Caco-2 (cell line): ENCODE measurements at regions not wholly inside any gene's neighbourhood (a gene's known extent, or its start where the extent isn't known, plus 50 kb on each side); places are given as distances from the start of the nearest gene placed in this dataset.

Experiments
- BruUV-seq: library from RNA; stranded (reverse); fragments of 400-500 nt; replicated peaks from 2 replicates; lab custom pipeline; 2021; lab: Mats Ljungman, UMichigan
- CTCF ChIA-PET: fragments of 300-600 bp; sonication (Branson Sonifier 250); formaldehyde crosslinking; loops from one replicate; lab custom pipeline; 2022; ENCODE audit warnings: antibody characterized with exemption; lab: Charles Lee
- POLR2A ChIA-PET: fragments of 300-600 bp; sonication (Branson Sonifier 250); formaldehyde crosslinking; loops from one replicate; lab custom pipeline; 2022; ENCODE audit warnings: antibody characterized with exemption; lab: Charles Lee
- DNase-seq, 2 experiments: peaks; one replicate each; pipeline versions ENCODE4 v3.0.0 to v3.0.0-alpha.2; 2020 to 2022
- H3K27me3 ChIP-seq: replicated peaks from 2 replicates; pipeline ENCODE4 v1.6.0; 2011; ENCODE audit warnings: low read length; ENCODE audit not compliant: control insufficient read depth, insufficient read depth
- H3K36me3 ChIP-seq: 2 replicates; pipeline ENCODE4 v1.5.1; 2011; ENCODE audit warnings: low read length; ENCODE audit not compliant: control insufficient read depth, insufficient read depth
- H3K4me1 ChIP-seq: fragments of 250-450 bp; sonication (Bioruptor Pico); 2 replicates; pipeline ENCODE4 v1.5.1; 2020; ENCODE audit warnings: mild to moderate bottlenecking
- H3K4me3 ChIP-seq: 2 replicates; pipeline ENCODE4 v1.5.1; 2011; ENCODE audit warnings: low read depth, mild to moderate bottlenecking, control low read depth, low read length
- H3K9me3 ChIP-seq: fragments of 250-450 bp; sonication (Bioruptor Pico); 2 replicates; pipeline ENCODE4 v1.5.1; 2020; ENCODE audit warnings: mild to moderate bottlenecking, moderate library complexity
- H3K27ac Mint-ChIP-seq: one replicate; pipeline ENCODE4 v1.8.0; 2022; ENCODE audit warnings: mixed read lengths; ENCODE audit not compliant: unreplicated experiment
- H3K27me3 Mint-ChIP-seq: one replicate; pipeline ENCODE4 v1.8.0; 2022; ENCODE audit warnings: mixed read lengths; ENCODE audit not compliant: insufficient read depth, unreplicated experiment
- H3K36me3 Mint-ChIP-seq: one replicate; pipeline ENCODE4 v1.8.0; 2022; ENCODE audit warnings: mild to moderate bottlenecking, mixed read lengths; ENCODE audit not compliant: insufficient read depth, unreplicated experiment
- H3K4me1 Mint-ChIP-seq: one replicate; pipeline ENCODE4 v1.8.0; 2022; ENCODE audit warnings: low read depth, mixed read lengths; ENCODE audit not compliant: unreplicated experiment
- H3K4me3 Mint-ChIP-seq: one replicate; pipeline ENCODE4 v1.8.0; 2022; ENCODE audit warnings: mild to moderate bottlenecking, moderate library complexity, mixed read lengths; ENCODE audit not compliant: unreplicated experiment
- H3K9me3 Mint-ChIP-seq: one replicate; pipeline ENCODE4 v1.8.0; 2022; ENCODE audit warnings: mixed read lengths; ENCODE audit not compliant: unreplicated experiment
- intact Hi-C: fragments of 100-400 bp; cut with micrococcal nuclease; formaldehyde crosslinking; loops from one replicate; pipeline ENCODE4 v1.10.0; 2022; ENCODE audit not compliant: unreplicated experiment
- TF ChIP-seq, protein P1 (sequence below), 2 experiments: fragments of 200-600 bp in 1 of 2; IDR thresholded peaks; 1 replicate in 1 of 2; 2 replicates in 1 of 2; pipeline versions ENCODE4 v1.5.1 to v1.8.0; 2011 to 2022; ENCODE audit warnings: antibody characterized with exemption in 1 of 2, control low read depth in 1 of 2, inconsistent platforms in 1 of 2, low read depth in 1 of 2, low read length in 1 of 2, mild to moderate bottlenecking in 1 of 2, moderate library complexity in 1 of 2; ENCODE audit not compliant: insufficient read depth in 1 of 2, severe bottlenecking in 1 of 2, unreplicated experiment in 1 of 2

- TF ChIP-seq, protein P1, sequence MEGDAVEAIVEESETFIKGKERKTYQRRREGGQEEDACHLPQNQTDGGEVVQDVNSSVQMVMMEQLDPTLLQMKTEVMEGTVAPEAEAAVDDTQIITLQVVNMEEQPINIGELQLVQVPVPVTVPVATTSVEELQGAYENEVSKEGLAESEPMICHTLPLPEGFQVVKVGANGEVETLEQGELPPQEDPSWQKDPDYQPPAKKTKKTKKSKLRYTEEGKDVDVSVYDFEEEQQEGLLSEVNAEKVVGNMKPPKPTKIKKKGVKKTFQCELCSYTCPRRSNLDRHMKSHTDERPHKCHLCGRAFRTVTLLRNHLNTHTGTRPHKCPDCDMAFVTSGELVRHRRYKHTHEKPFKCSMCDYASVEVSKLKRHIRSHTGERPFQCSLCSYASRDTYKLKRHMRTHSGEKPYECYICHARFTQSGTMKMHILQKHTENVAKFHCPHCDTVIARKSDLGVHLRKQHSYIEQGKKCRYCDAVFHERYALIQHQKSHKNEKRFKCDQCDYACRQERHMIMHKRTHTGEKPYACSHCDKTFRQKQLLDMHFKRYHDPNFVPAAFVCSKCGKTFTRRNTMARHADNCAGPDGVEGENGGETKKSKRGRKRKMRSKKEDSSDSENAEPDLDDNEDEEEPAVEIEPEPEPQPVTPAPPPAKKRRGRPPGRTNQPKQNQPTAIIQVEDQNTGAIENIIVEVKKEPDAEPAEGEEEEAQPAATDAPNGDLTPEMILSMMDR (IDR thresholded peaks at IDR 0.05; ENCODE audit: insufficient read depth in 1 of 2, low read depth in 1 of 2, low read length in 1 of 2, severe bottlenecking in 1 of 2, unreplicated experiment in 1 of 2): no peak
- CTCF ChIA-PET: no interaction called here
- H3K4me3 ChIP-seq: no peak overlapping the region
These were observed 126.8 kb upstream of the MAX start for GRCh38 chr14:65228956-65229747.

GRCh38 chr14:65229748-65230728 lies 127.7 kb upstream of the MAX start:
- no TSS peak for BruUV-seq
- peaks cover 65% of the 10 kb centered on the region for H3K4me1 ChIP-seq
- no peaks in the 10 kb centered on the region for H3K27me3 ChIP-seq
- TF ChIP-seq, protein P1 (IDR thresholded peaks at IDR 0.05; ENCODE audit: insufficient read depth in 1 of 2, low read depth in 1 of 2, low read length in 1 of 2, severe bottlenecking in 1 of 2, unreplicated experiment in 1 of 2): no peak
- ChIA-PET POLR2A (no interaction called here), CTCF (no interaction called here)
- peaks cover 31% of the 10 kb centered on the region for H3K36me3 Mint-ChIP-seq
- peak overlapping the region; percentile 97 for H3K27ac Mint-ChIP-seq
- 0 out of 2 replicates have a peak, but pooled peaks cover 1% of the 10 kb centered on the region for H3K36me3 ChIP-seq
- DNase-seq: peak in 1 of 2 experiments; percentile 47
- H3K9me3 Mint-ChIP-seq: peaks cover 29% of the 10 kb centered on the region
- H3K9me3 ChIP-seq: peaks cover 3% of the 10 kb centered on the region; the same call in 1 of the 2 replicates
- intact Hi-C loops: no loop called here
- no peaks in the 10 kb centered on the region for H3K27me3 Mint-ChIP-seq
- peaks cover 60% of the 10 kb centered on the region for H3K4me1 Mint-ChIP-seq
- H3K4me3 Mint-ChIP-seq: no peak overlapping the region
- H3K4me3 ChIP-seq: no peak overlapping the region

More at GRCh38 chr14:65228956-65229747, 126.8 kb upstream of the MAX start:
- peaks cover 62% of the 10 kb centered on the region for H3K4me1 Mint-ChIP-seq
- peaks cover 29% of the 10 kb centered on the region for H3K36me3 Mint-ChIP-seq
- POLR2A ChIA-PET: no interaction called here
- intact Hi-C loops: no loop called here
- H3K9me3 ChIP-seq: no peaks in the 10 kb centered on the region
- H3K4me1 ChIP-seq: peaks cover 70% of the 10 kb centered on the region
- H3K9me3 Mint-ChIP-seq: peaks cover 20% of the 10 kb centered on the region
- no peak for DNase-seq
- H3K36me3 ChIP-seq: no peaks in the 10 kb centered on the region
- H3K4me3 Mint-ChIP-seq: peak overlapping the region; percentile 35
- no peaks in the 10 kb centered on the region for H3K27me3 ChIP-seq
- BruUV-seq: no TSS peak
- H3K27me3 Mint-ChIP-seq: no peaks in the 10 kb centered on the region
- H3K27ac Mint-ChIP-seq: peak overlapping the region; percentile 97
